Endothelial cell (in vitro differentiated cells): ENCODE measurements at regions not wholly inside any gene's neighbourhood (a gene's known extent, or its start where the extent isn't known, plus 50 kb on each side); places are given as distances from the start of the nearest gene placed in this dataset.

ENCODE experiments used
- DNase-seq: peaks from one replicate; pipeline ENCODE4 v3.0.0; 2021; ENCODE audit warnings: low spot score
- H3K27ac Mint-ChIP-seq: one replicate; pipeline ENCODE4 v1.8.0; 2021; ENCODE audit warnings: mixed read lengths, inconsistent platforms; ENCODE audit not compliant: unreplicated experiment
- H3K27me3 Mint-ChIP-seq: one replicate; pipeline ENCODE4 v1.8.0; 2021; ENCODE audit warnings: mild to moderate bottlenecking, moderate library complexity, mixed read lengths, inconsistent platforms; ENCODE audit not compliant: unreplicated experiment
- H3K36me3 Mint-ChIP-seq: one replicate; pipeline ENCODE4 v1.8.0; 2021; ENCODE audit warnings: mild to moderate bottlenecking, low read depth, mixed read lengths, inconsistent platforms; ENCODE audit not compliant: unreplicated experiment
- H3K4me1 Mint-ChIP-seq: one replicate; pipeline ENCODE4 v1.8.0; 2021; ENCODE audit warnings: mild to moderate bottlenecking, mixed read lengths, inconsistent platforms; ENCODE audit not compliant: unreplicated experiment
- H3K4me3 Mint-ChIP-seq: one replicate; pipeline ENCODE4 v1.8.0; 2021; ENCODE audit warnings: mild to moderate bottlenecking, mixed read lengths, inconsistent platforms; ENCODE audit not compliant: unreplicated experiment
- H3K9me3 Mint-ChIP-seq: one replicate; pipeline ENCODE4 v1.8.0; 2021; ENCODE audit warnings: mixed read lengths, inconsistent platforms; ENCODE audit not compliant: unreplicated experiment
- CTCF ChIP-seq: fragments of 200-600 bp; sonication (generic); IDR thresholded peaks from one replicate; pipeline ENCODE4 v1.5.0; 2021; ENCODE audit warnings: antibody characterized with exemption; ENCODE audit not compliant: unreplicated experiment

GRCh38 chr6:14822679-14823078, 423.2 kb upstream of the JARID2 start:
- peaks cover 41% of the 10 kb centered on the region for H3K4me1 Mint-ChIP-seq
- H3K27ac Mint-ChIP-seq, result no peak overlapping the region
- peaks cover 2% of the 10 kb centered on the region for H3K27me3 Mint-ChIP-seq
- H3K36me3 Mint-ChIP-seq, result no peaks in the 10 kb centered on the region
- no peak for DNase-seq
- no peak overlapping the region for H3K4me3 Mint-ChIP-seq
- H3K9me3 Mint-ChIP-seq, result no peaks in the 10 kb centered on the region
- no peak for TF ChIP-seq CTCF

- no peak for DNase-seq
- peaks cover 48% of the 10 kb centered on the region for H3K4me1 Mint-ChIP-seq
- no peak for TF ChIP-seq CTCF
- no peaks in the 10 kb centered on the region for H3K36me3 Mint-ChIP-seq
- H3K27ac Mint-ChIP-seq, result no peak overlapping the region
- H3K9me3 Mint-ChIP-seq, result no peaks in the 10 kb centered on the region
- peaks cover under 1% of the 10 kb centered on the region for H3K27me3 Mint-ChIP-seq
- no peak overlapping the region for H3K4me3 Mint-ChIP-seq
Observed at GRCh38 chr6:14824060-14824459, 421.8 kb upstream of the JARID2 start.

GRCh38 chr6:14824484-14825275, 421.2 kb upstream of the JARID2 start:
- H3K4me1 Mint-ChIP-seq, result peaks cover 48% of the 10 kb centered on the region
- H3K27ac Mint-ChIP-seq, result peak overlapping the region; percentile 1
- H3K4me3 Mint-ChIP-seq, result no peak overlapping the region

GRCh38 chr6:14826456-14826855, 419.4 kb upstream of the JARID2 start:
- Mint-ChIP-seq H3K27ac (no peak overlapping the region), H3K4me1 (peaks cover 55% of the 10 kb centered on the region), H3K9me3 (no peaks in the 10 kb centered on the region)

More at GRCh38 chr6:14824484-14825275, 421.2 kb upstream of the JARID2 start:
- no peaks in the 10 kb centered on the region for H3K36me3 Mint-ChIP-seq
- no peaks in the 10 kb centered on the region for H3K27me3 Mint-ChIP-seq
- no peaks in the 10 kb centered on the region for H3K9me3 Mint-ChIP-seq
- no peak for TF ChIP-seq CTCF
- no peak for DNase-seq

More at GRCh38 chr6:14826456-14826855, 419.4 kb upstream of the JARID2 start:
- TF ChIP-seq CTCF, result no peak
- Mint-ChIP-seq H3K36me3 (peaks cover 6% of the 10 kb centered on the region), H3K4me3 (no peak overlapping the region), H3K27me3 (peaks cover 1% of the 10 kb centered on the region)
- DNase-seq, result no peak
